Karpas-422 (cell line): ENCODE measurements at regions not wholly inside any gene's neighbourhood (a gene's known extent, or its start where the extent isn't known, plus 50 kb on each side); places are given as distances from the start of the nearest gene placed in this dataset.

Experiments used
- DNase-seq: peaks from one replicate; pipeline ENCODE4 v3.0.0-alpha.2; 2015
- H2AFZ ChIP-seq: fragments of 200-600 bp; sonication (generic); 2 replicates; pipeline ENCODE4 v1.6.1; 2014; ENCODE audit warnings: antibody characterized with exemption, low read length, mixed read lengths
- H3K27ac ChIP-seq: fragments of 200-600 bp; sonication (generic); 2 replicates; pipeline ENCODE4 v1.5.1; 2014; ENCODE audit warnings: mild to moderate bottlenecking, low read length, moderate library complexity
- H3K27me3 ChIP-seq: fragments of 200-600 bp; sonication (generic); 2 replicates; pipeline ENCODE4 v1.6.1; 2014; ENCODE audit warnings: low read length, mixed read lengths
- H3K36me3 ChIP-seq: fragments of 200-600 bp; sonication (generic); 2 replicates; pipeline ENCODE4 v1.6.1; 2014; ENCODE audit warnings: low read length, mixed read lengths; ENCODE audit not compliant: insufficient read depth
- H3K4me1 ChIP-seq: fragments of 200-600 bp; sonication (generic); 2 replicates; pipeline ENCODE4 v1.6.1; 2014; ENCODE audit warnings: mild to moderate bottlenecking, low read length, mixed read lengths
- H3K4me2 ChIP-seq: fragments of 200-600 bp; sonication (generic); 2 replicates; pipeline ENCODE4 v1.6.1; 2014; ENCODE audit warnings: low read length, low read depth, mild to moderate bottlenecking; ENCODE audit not compliant: poor library complexity, severe bottlenecking
- H3K4me3 ChIP-seq: fragments of 200-600 bp; sonication (generic); 2 replicates; pipeline ENCODE4 v1.5.1; 2014; ENCODE audit warnings: mild to moderate bottlenecking, antibody characterized with exemption, low read length, mixed read lengths
- H3K79me2 ChIP-seq: fragments of 200-600 bp; sonication (generic); 2 replicates; pipeline ENCODE4 v1.6.1; 2014; ENCODE audit warnings: mild to moderate bottlenecking, low read length, mixed read lengths
- H3K9ac ChIP-seq: fragments of 200-600 bp; sonication (generic); 2 replicates; pipeline ENCODE4 v1.6.0; 2014; ENCODE audit warnings: low read length
- H3K9me2 ChIP-seq: fragments of 200-600 bp; sonication (generic), shearing (Covaris generic); replicated peaks from 2 replicates; pipeline ENCODE4 v1.6.0; 2014; ENCODE audit warnings: mild to moderate bottlenecking, low read length, moderate library complexity; ENCODE audit not compliant: insufficient read depth
- H3K9me3 ChIP-seq: fragments of 300-700, 200-600 bp; sonication (generic); 2 replicates; pipeline ENCODE4 v1.6.1; 2014; ENCODE audit warnings: low read length, mixed read lengths
- H4K20me1 ChIP-seq: fragments of 200-600 bp; sonication (generic); 2 replicates; pipeline ENCODE4 v1.6.1; 2014; ENCODE audit warnings: mild to moderate bottlenecking, antibody characterized with exemption, low read length, low read depth; ENCODE audit not compliant: insufficient read depth

GRCh38 chr7:96497567-96497966 is 175.7 kb upstream of the SLC25A13 start:
- no peaks in the 10 kb centered on the region for H4K20me1 ChIP-seq
- no peak overlapping the region for H2AFZ ChIP-seq
- H3K9me2 ChIP-seq = no peaks in the 10 kb centered on the region
- no peaks in the 10 kb centered on the region for H3K4me1 ChIP-seq
- no peaks in the 10 kb centered on the region for H3K36me3 ChIP-seq
- H3K79me2 ChIP-seq = no peaks in the 10 kb centered on the region
- no peak overlapping the region for H3K27ac ChIP-seq
- H3K4me2 ChIP-seq = no peak overlapping the region
- H3K27me3 ChIP-seq = no peaks in the 10 kb centered on the region
- H3K9me3 ChIP-seq = no peaks in the 10 kb centered on the region
- no peak overlapping the region for H3K9ac ChIP-seq
- no peak overlapping the region for H3K4me3 ChIP-seq
- no peak for DNase-seq

- Histone ChIP-seq H4K20me1 (no peaks in the 10 kb centered on the region), H3K9ac (no peak overlapping the region), H3K27me3 (no peaks in the 10 kb centered on the region), H3K36me3 (no peaks in the 10 kb centered on the region), H2AFZ (no peak overlapping the region), H3K4me2 (no peak overlapping the region), H3K27ac (no peak overlapping the region), H3K79me2 (no peaks in the 10 kb centered on the region), H3K4me3 (no peak overlapping the region), H3K9me2 (no peaks in the 10 kb centered on the region), H3K9me3 (no peaks in the 10 kb centered on the region), H3K4me1 (no peaks in the 10 kb centered on the region)
- no peak for DNase-seq
Observed at GRCh38 chr7:96495751-96496216, 173.9 kb upstream of the SLC25A13 start.

- no peaks in the 10 kb centered on the region for H3K79me2 ChIP-seq
- no peaks in the 10 kb centered on the region for H3K9me3 ChIP-seq
- H3K4me3 ChIP-seq = no peak overlapping the region
- H3K4me2 ChIP-seq = no peak overlapping the region
- no peak for DNase-seq
- no peaks in the 10 kb centered on the region for H3K27me3 ChIP-seq
- H4K20me1 ChIP-seq = no peaks in the 10 kb centered on the region
- no peak overlapping the region for H2AFZ ChIP-seq
- no peak overlapping the region for H3K9ac ChIP-seq
- no peaks in the 10 kb centered on the region for H3K36me3 ChIP-seq
- no peaks in the 10 kb centered on the region for H3K4me1 ChIP-seq
- no peak overlapping the region for H3K27ac ChIP-seq
- no peaks in the 10 kb centered on the region for H3K9me2 ChIP-seq
Observed at GRCh38 chr7:96486681-96487080, 164.8 kb upstream of the SLC25A13 start.

- Histone ChIP-seq H4K20me1 (no peaks in the 10 kb centered on the region), H3K9me3 (no peaks in the 10 kb centered on the region), H3K9me2 (no peaks in the 10 kb centered on the region), H3K4me3 (no peak overlapping the region), H3K79me2 (no peaks in the 10 kb centered on the region), H3K27me3 (no peaks in the 10 kb centered on the region), H2AFZ (no peak overlapping the region), H3K4me2 (no peak overlapping the region), H3K9ac (no peak overlapping the region), H3K4me1 (no peaks in the 10 kb centered on the region), H3K27ac (no peak overlapping the region), H3K36me3 (no peaks in the 10 kb centered on the region)
- no peak for DNase-seq
Observed at GRCh38 chr7:96484845-96485244, 162.9 kb upstream of the SLC25A13 start.

GRCh38 chr7:96484091-96484490 is 162.2 kb upstream of the SLC25A13 start:
- DNase-seq = no peak
- H3K9ac ChIP-seq = no peak overlapping the region
- H3K4me1 ChIP-seq = no peaks in the 10 kb centered on the region

GRCh38 chr7:96481796-96482195 is 159.9 kb upstream of the SLC25A13 start:
- Histone ChIP-seq H3K4me2 (no peak overlapping the region), H3K4me1 (no peaks in the 10 kb centered on the region), H3K27me3 (no peaks in the 10 kb centered on the region), H3K9me2 (no peaks in the 10 kb centered on the region), H3K79me2 (no peaks in the 10 kb centered on the region), H3K9me3 (no peaks in the 10 kb centered on the region), H3K36me3 (no peaks in the 10 kb centered on the region), H3K9ac (no peak overlapping the region), H4K20me1 (no peaks in the 10 kb centered on the region), H3K4me3 (no peak overlapping the region), H2AFZ (no peak overlapping the region), H3K27ac (no peak overlapping the region)
- DNase-seq = no peak

More at GRCh38 chr7:96484091-96484490, 162.2 kb upstream of the SLC25A13 start:
- Histone ChIP-seq H3K9me3 (no peaks in the 10 kb centered on the region), H4K20me1 (no peaks in the 10 kb centered on the region), H3K4me2 (no peak overlapping the region), H3K4me3 (no peak overlapping the region), H3K79me2 (no peaks in the 10 kb centered on the region), H2AFZ (no peak overlapping the region), H3K36me3 (no peaks in the 10 kb centered on the region), H3K27me3 (no peaks in the 10 kb centered on the region), H3K9me2 (no peaks in the 10 kb centered on the region), H3K27ac (no peak overlapping the region)

GRCh38 chr7:96479015-96479645 is 157.2 kb upstream of the SLC25A13 start:
- no peaks in the 10 kb centered on the region for H3K79me2 ChIP-seq
- H3K27me3 ChIP-seq = no peaks in the 10 kb centered on the region
- H3K9ac ChIP-seq = no peak overlapping the region
- H3K4me2 ChIP-seq = no peak overlapping the region
- H2AFZ ChIP-seq = no peak overlapping the region
- H3K36me3 ChIP-seq = no peaks in the 10 kb centered on the region
- H3K4me3 ChIP-seq = no peak overlapping the region
- no peaks in the 10 kb centered on the region for H3K9me2 ChIP-seq
- no peaks in the 10 kb centered on the region for H3K9me3 ChIP-seq
- no peak for DNase-seq
- H3K4me1 ChIP-seq = no peaks in the 10 kb centered on the region
- H3K27ac ChIP-seq = no peak overlapping the region
- H4K20me1 ChIP-seq = no peaks in the 10 kb centered on the region

- no peak overlapping the region for H3K9ac ChIP-seq
Observed at GRCh38 chr7:96471606-96472005, 149.7 kb upstream of the SLC25A13 start.

More at GRCh38 chr7:96471606-96472005, 149.7 kb upstream of the SLC25A13 start:
- Histone ChIP-seq H3K9me3 (no peaks in the 10 kb centered on the region), H3K27me3 (no peaks in the 10 kb centered on the region), H3K4me3 (no peak overlapping the region), H3K4me2 (no peak overlapping the region), H4K20me1 (no peaks in the 10 kb centered on the region), H2AFZ (no peak overlapping the region), H3K27ac (no peak overlapping the region), H3K36me3 (no peaks in the 10 kb centered on the region), H3K4me1 (no peaks in the 10 kb centered on the region), H3K79me2 (no peaks in the 10 kb centered on the region), H3K9me2 (no peaks in the 10 kb centered on the region)
- no peak for DNase-seq
